ENCODE measurements at regions not wholly inside any gene's neighbourhood (a gene's known extent, or its start where the extent isn't known, plus 50 kb on each side); places are given as distances from the start of the nearest gene placed in this dataset.
"Not testable (repeated sequence)": the region's sequence is repeated elsewhere in the genome, so short reads cannot be mapped to it uniquely, and the experiment has no call there.

- DNase-seq (ENCODE audit: low read depth in 2 of 2): not testable (repeated sequence)
Observed at GRCh38 chr16:16448423-16448822, 69.5 kb downstream of the NPIPA7 start.

- DNase-seq (ENCODE audit: low read depth in 2 of 2): not testable (repeated sequence)
Observed at GRCh38 chr16:16449712-16450237, 70.8 kb downstream of the NPIPA7 start.

- not testable (repeated sequence) for DNase-seq (ENCODE audit: low read depth in 2 of 2)
Observed at GRCh38 chr16:16451721-16452410, 72.9 kb downstream of the NPIPA7 start.

GRCh38 chr16:16458579-16458978 is 79.6 kb downstream of the NPIPA7 start:
- not testable (repeated sequence) for DNase-seq (ENCODE audit: low read depth in 2 of 2)

- not testable (repeated sequence) for DNase-seq (ENCODE audit: low read depth in 2 of 2)
Observed at GRCh38 chr16:16463792-16464191, 84.9 kb downstream of the NPIPA7 start.

GRCh38 chr16:16488919-16489318 is 110.0 kb downstream of the NPIPA7 start:
- not testable (repeated sequence) for DNase-seq (ENCODE audit: low read depth in 2 of 2)

GRCh38 chr16:16489466-16489865 is 110.5 kb downstream of the NPIPA7 start:
- not testable (repeated sequence) for DNase-seq (ENCODE audit: low read depth in 2 of 2)

- not testable (repeated sequence) for DNase-seq (ENCODE audit: low read depth in 2 of 2)
Observed at GRCh38 chr16:16494114-16494513, 115.2 kb downstream of the NPIPA7 start.

- not testable (repeated sequence) for DNase-seq (ENCODE audit: low read depth in 2 of 2)
Observed at GRCh38 chr16:16494998-16495397, 116.1 kb downstream of the NPIPA7 start.

GRCh38 chr16:16499875-16500274 is 120.9 kb downstream of the NPIPA7 start:
- not testable (repeated sequence) for DNase-seq (ENCODE audit: low read depth in 2 of 2)

- not testable (repeated sequence) for DNase-seq (ENCODE audit: low read depth in 2 of 2)
Observed at GRCh38 chr16:16507041-16507440, 128.1 kb downstream of the NPIPA7 start.

GRCh38 chr16:16508344-16508743 is 129.4 kb downstream of the NPIPA7 start:
- not testable (repeated sequence) for DNase-seq (ENCODE audit: low read depth in 2 of 2)

GRCh38 chr16:16519395-16519794 is 140.5 kb downstream of the NPIPA7 start:
- DNase-seq (ENCODE audit: low read depth in 2 of 2): not testable (repeated sequence)

GRCh38 chr16:16521239-16522002 is 142.5 kb downstream of the NPIPA7 start:
- not testable (repeated sequence) for DNase-seq (ENCODE audit: low read depth in 2 of 2)

GRCh38 chr16:16526998-16527397 is 148.1 kb downstream of the NPIPA7 start:
- not testable (repeated sequence) for DNase-seq (ENCODE audit: low read depth in 2 of 2)

GRCh38 chr16:16530744-16531143 is 151.8 kb downstream of the NPIPA7 start:
- DNase-seq (ENCODE audit: low read depth in 2 of 2): not testable (repeated sequence)

- DNase-seq (ENCODE audit: low read depth in 2 of 2): not testable (repeated sequence)
Observed at GRCh38 chr16:16535565-16535964, 156.6 kb downstream of the NPIPA7 start.

- DNase-seq (ENCODE audit: low read depth in 2 of 2): not testable (repeated sequence)
Observed at GRCh38 chr16:16536151-16536550, 157.2 kb downstream of the NPIPA7 start.

GRCh38 chr16:16549710-16550109 is 170.8 kb downstream of the NPIPA7 start:
- not testable (repeated sequence) for DNase-seq (ENCODE audit: low read depth in 2 of 2)

GRCh38 chr16:16550824-16551223 is 171.9 kb downstream of the NPIPA7 start:
- DNase-seq (ENCODE audit: low read depth in 2 of 2): not testable (repeated sequence)

GRCh38 chr16:16552819-16553340 is 173.9 kb downstream of the NPIPA7 start:
- not testable (repeated sequence) for DNase-seq (ENCODE audit: low read depth in 2 of 2)

GRCh38 chr16:16559179-16559740 is 180.3 kb downstream of the NPIPA7 start:
- not testable (repeated sequence) for DNase-seq (ENCODE audit: low read depth in 2 of 2)
